ENCODE measurements at regions not wholly inside any gene's neighbourhood (a gene's known extent, or its start where the extent isn't known, plus 50 kb on each side); places are given as distances from the start of the nearest gene placed in this dataset.

- Histone ChIP-seq H3K9me3 (replicated peaks; ENCODE audit: control insufficient read depth, insufficient read depth, low read length) (peaks cover 5% of the 10 kb centered on the region), H3K9ac (replicated peaks; ENCODE audit: extremely low read depth, insufficient read depth, low read length) (no peak overlapping the region), H3K9me1 (replicated peaks; ENCODE audit: control insufficient read depth, extremely low read depth, insufficient read depth, low read length) (no peaks in the 10 kb centered on the region), H3K27ac (ENCODE audit: insufficient read depth, low read depth, low read length) (no peak overlapping the region), H2AFZ (ENCODE audit: low read depth, low read length) (no peak overlapping the region), H3K4me1 (ENCODE audit: control insufficient read depth, extremely low read depth, insufficient read depth, low read length) (no peaks in the 10 kb centered on the region), H3K36me3 (ENCODE audit: control insufficient read depth in 2 of 2, extremely low read depth in 1 of 2, insufficient read depth in 2 of 2, low read length in 2 of 2) (no peaks in the 10 kb centered on the region), H3K27me3 (ENCODE audit: control insufficient read depth in 2 of 2, insufficient read depth in 2 of 2, low read length in 2 of 2) (no peaks in the 10 kb centered on the region), H3K4me3 (replicated peaks in 1 of 3; ENCODE audit: insufficient read depth in 1 of 3, low read depth in 1 of 3, low read length in 3 of 3) (no peak overlapping the region), H4K20me1 (replicated peaks; ENCODE audit: control insufficient read depth, extremely low read depth, insufficient read depth, low read length) (no peaks in the 10 kb centered on the region), H3K79me2 (ENCODE audit: control insufficient read depth, insufficient read depth, low read length) (no peaks in the 10 kb centered on the region), H3K4me2 (ENCODE audit: insufficient read depth, low read length) (no peak overlapping the region)
- POLR2A ChIA-PET: no interaction called here
- FAIRE-seq (no peak), DNase-seq (ENCODE audit: low read depth, low spot score) (no peak)
- TF ChIP-seq FOS (IDR thresholded peaks at IDR 0.05; ENCODE audit: borderline replicate concordance, insufficient read depth, low read length) (no peak), CTCF (IDR thresholded peaks at IDR 0.05; ENCODE audit: extremely low read depth in 1 of 2, insufficient read depth in 1 of 2, low read depth in 1 of 2, low read length in 2 of 2) (no peak), EZH2 (IDR thresholded peaks at IDR 0.05; ENCODE audit: borderline replicate concordance, low read depth, low read length, severe bottlenecking) (no peak), JUN (IDR thresholded peaks at IDR 0.05; ENCODE audit: borderline replicate concordance, insufficient read depth, insufficient read length, low read depth) (no peak), MAX (IDR thresholded peaks at IDR 0.05; ENCODE audit: insufficient read depth, insufficient read length) (no peak), POLR2A (IDR thresholded peaks at IDR 0.05; ENCODE audit: low read depth, low read length) (no peak), GATA2 (IDR thresholded peaks at IDR 0.05; ENCODE audit: insufficient read depth, insufficient read length, low read depth, low read length) (no peak)
- BruUV-seq (replicated peaks): no TSS peak
- intact Hi-C loops (cut with micrococcal nuclease): no loop called here
- dilution Hi-C loops (cut with MboI; ENCODE audit: extremely low pct_ligation_motif_present, low sequenced_read_pairs): no loop called here
- CTCF ChIA-PET: no interaction called here
Measured at GRCh38 chr2:228417526-228417925, 236.0 kb upstream of the SPHKAP start.

All from endothelial cell of umbilical vein (primary cell).